Endothelial cell of umbilical vein (primary cell): ENCODE measurements at regions not wholly inside any gene's neighbourhood (a gene's known extent, or its start where the extent isn't known, plus 50 kb on each side); places are given as distances from the start of the nearest gene placed in this dataset.

Experiments used
- BruUV-seq: library from RNA; stranded (reverse); fragments of 400-500 nt; replicated peaks from 2 replicates; lab custom pipeline; 2021; lab: Mats Ljungman, UMichigan
- CTCF ChIA-PET: fragments of 300-600, 350-600 bp; sonication (Branson Sonifier 250); formaldehyde crosslinking; loops from one replicate; lab custom pipeline; 2021; ENCODE audit warnings: antibody characterized with exemption, inconsistent platforms; lab: Charles Lee
- POLR2A ChIA-PET: fragments of 300-600, 350-600 bp; sonication (Branson Sonifier 250); formaldehyde crosslinking; loops from one replicate; lab custom pipeline; 2021; ENCODE audit warnings: antibody characterized with exemption, inconsistent platforms; lab: Charles Lee
- DNase-seq: peaks from one replicate; pipeline ENCODE4 v3.0.0-alpha.2; 2011; ENCODE audit warnings: low read depth, low spot score
- FAIRE-seq: peaks from 2 replicates; lab custom pipeline; 2011; peaks lifted over from hg19 to GRCh38; lab: Jason Lieb, UNC
- H2AFZ ChIP-seq: 2 replicates; pipeline ENCODE4 v1.6.0; 2012; ENCODE audit warnings: low read depth, low read length, control low read depth, inconsistent platforms
- H3K27ac ChIP-seq: 2 replicates; pipeline ENCODE4 v1.5.1; 2011; ENCODE audit warnings: low read depth, mild to moderate bottlenecking, control low read depth, low read length, moderate library complexity; ENCODE audit not compliant: insufficient read depth
- H3K27me3 ChIP-seq, 2 experiments: 2 replicates each; pipeline versions ENCODE4 v1.6.0 to v1.6.1; 2011; ENCODE audit warnings: low read length in 2 of 2, mixed read lengths in 1 of 2; ENCODE audit not compliant: control insufficient read depth in 2 of 2, insufficient read depth in 2 of 2
- H3K36me3 ChIP-seq, 2 experiments: 2 replicates in 1 of 2; 3 replicates in 1 of 2; pipeline ENCODE4 v1.5.1; 2011; ENCODE audit warnings: low read length in 2 of 2, mild to moderate bottlenecking in 1 of 2, moderate library complexity in 1 of 2; ENCODE audit not compliant: control insufficient read depth in 2 of 2, insufficient read depth in 2 of 2; ENCODE audit errors: extremely low read depth in 1 of 2
- H3K4me1 ChIP-seq: 3 replicates; pipeline ENCODE4 v1.5.1; 2011; ENCODE audit warnings: mild to moderate bottlenecking, low read length; ENCODE audit not compliant: control insufficient read depth, insufficient read depth; ENCODE audit errors: extremely low read depth
- H3K4me2 ChIP-seq: 2 replicates; pipeline ENCODE4 v1.6.1; 2011; ENCODE audit warnings: low read length, control low read depth, mixed read lengths; ENCODE audit not compliant: insufficient read depth
- H3K4me3 ChIP-seq, 3 experiments: fragments of 200-600 bp in 1 of 3; sonication (generic), shearing (Covaris generic) in 1 of 3; replicated peaks in 1 of 3; 2 replicates each; pipeline ENCODE4 v1.5.1; 2011 to 2016; ENCODE audit warnings: control low read depth in 3 of 3, low read length in 3 of 3, mild to moderate bottlenecking in 2 of 3, inconsistent platforms in 1 of 3, low read depth in 1 of 3, moderate library complexity in 1 of 3; ENCODE audit not compliant: insufficient read depth in 1 of 3
- H3K79me2 ChIP-seq: 2 replicates; pipeline ENCODE4 v1.6.0; 2012; ENCODE audit warnings: low read length, inconsistent platforms; ENCODE audit not compliant: control insufficient read depth, insufficient read depth
- H3K9ac ChIP-seq: replicated peaks from 2 replicates; pipeline ENCODE3; 2011; ENCODE audit warnings: low read length, control low read depth; ENCODE audit not compliant: insufficient read depth; ENCODE audit errors: extremely low read depth
- H3K9me1 ChIP-seq: replicated peaks from 3 replicates; pipeline ENCODE4 v1.6.0; 2011; ENCODE audit warnings: mild to moderate bottlenecking, low read length; ENCODE audit not compliant: control insufficient read depth, insufficient read depth; ENCODE audit errors: extremely low read depth
- H3K9me3 ChIP-seq: replicated peaks from 2 replicates; pipeline ENCODE4 v1.5.1; 2012; ENCODE audit warnings: low read length, inconsistent platforms; ENCODE audit not compliant: control insufficient read depth, insufficient read depth
- H4K20me1 ChIP-seq: replicated peaks from 2 replicates; pipeline ENCODE3; 2011; ENCODE audit warnings: mild to moderate bottlenecking, low read length; ENCODE audit not compliant: control insufficient read depth, insufficient read depth; ENCODE audit errors: extremely low read depth
- EZH2 ChIP-seq: IDR thresholded peaks from 2 replicates; pipeline ENCODE4 v1.6.1; 2012; ENCODE audit warnings: borderline replicate concordance, low read depth, mild to moderate bottlenecking, moderate library complexity, low read length, inconsistent platforms; ENCODE audit not compliant: severe bottlenecking
- FOS ChIP-seq: IDR thresholded peaks from 2 replicates; pipeline ENCODE4 v1.6.1; 2011; ENCODE audit warnings: mild to moderate bottlenecking, low read length, moderate library complexity, borderline replicate concordance; ENCODE audit not compliant: insufficient read depth
- GATA2 ChIP-seq: IDR thresholded peaks from 2 replicates; pipeline ENCODE4 v1.7.0; 2011; ENCODE audit warnings: low read depth, mild to moderate bottlenecking, moderate library complexity, mixed read lengths, low read length; ENCODE audit not compliant: insufficient read length, insufficient read depth
- JUN ChIP-seq: IDR thresholded peaks from 2 replicates; pipeline ENCODE4 v1.6.1; 2011; ENCODE audit warnings: borderline replicate concordance, low read depth; ENCODE audit not compliant: insufficient read length, insufficient read depth
- MAX ChIP-seq: IDR thresholded peaks from 2 replicates; pipeline ENCODE4 v1.6.1; 2011; ENCODE audit not compliant: insufficient read depth, insufficient read length
- MYC ChIP-seq: IDR thresholded peaks from one replicate; pipeline ENCODE4 v1.6.1; 2011; ENCODE audit warnings: mild to moderate bottlenecking, low read depth, low read length
- POLR2A ChIP-seq: IDR thresholded peaks from 2 replicates; pipeline ENCODE4 v1.6.1; 2012; ENCODE audit warnings: low read depth, mild to moderate bottlenecking, control low read depth, low read length
- POLR2AphosphoS5 ChIP-seq: IDR thresholded peaks from 2 replicates; pipeline ENCODE4 v1.6.1; 2012; ENCODE audit warnings: low read depth, mild to moderate bottlenecking, control low read depth, low read length, moderate library complexity; ENCODE audit not compliant: insufficient read depth
- dilution Hi-C: fragments of 300-500 bp; cut with MboI; formaldehyde crosslinking; loops from one replicate; pipeline ENCODE4 v1.15.0; 2019; ENCODE audit warnings: low sequenced_read_pairs; ENCODE audit not compliant: extremely low pct_ligation_motif_present
- intact Hi-C: fragments of 100-400 bp; cut with micrococcal nuclease; formaldehyde crosslinking; loops from one replicate; pipeline ENCODE4 v1.10.0; 2022
- TF ChIP-seq, protein P1 (sequence below), 2 donors: IDR thresholded peaks; 1 replicate in 1 of 2; 2 replicates in 1 of 2; pipeline ENCODE4 v1.5.1; 2011; ENCODE audit warnings: low read length in 2 of 2, mild to moderate bottlenecking in 2 of 2, moderate library complexity in 2 of 2, control low read depth in 1 of 2, inconsistent platforms in 1 of 2, low read depth in 1 of 2; ENCODE audit not compliant: insufficient read depth in 1 of 2; ENCODE audit errors: extremely low read depth in 1 of 2

DNA sequence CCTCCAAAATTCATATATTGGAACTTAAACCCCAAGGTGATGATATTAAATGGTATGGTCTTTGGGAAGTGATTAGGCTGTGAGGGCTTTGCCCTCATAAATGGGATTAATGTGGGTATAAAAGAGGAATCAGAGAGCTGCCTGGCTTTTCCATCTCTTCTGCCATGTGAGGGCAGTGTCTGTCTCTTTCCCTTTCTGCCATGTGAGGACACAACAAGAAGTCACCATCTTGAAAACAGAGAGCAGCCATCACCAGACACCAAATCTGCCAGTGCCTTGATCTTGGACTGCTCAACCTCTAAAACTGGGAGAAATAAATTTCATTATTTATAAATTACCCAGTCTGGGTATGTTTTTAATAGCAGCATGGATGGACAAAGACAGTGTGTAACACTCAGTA is 263.0 kb downstream of the PAX1 start:
- Histone ChIP-seq H3K9me3 (peaks cover 7% of the 10 kb centered on the region), H3K4me2 (no peak overlapping the region), H3K36me3 (no peaks in the 10 kb centered on the region), H3K27me3 (no peaks in the 10 kb centered on the region), H3K79me2 (no peaks in the 10 kb centered on the region), H2AFZ (no peak overlapping the region), H3K27ac (no peak overlapping the region), H3K9me1 (no peaks in the 10 kb centered on the region), H4K20me1 (no peaks in the 10 kb centered on the region), H3K4me3 (no peak overlapping the region), H3K9ac (no peak overlapping the region), H3K4me1 (no peaks in the 10 kb centered on the region)
- DNase-seq = no peak
- BruUV-seq = no TSS peak
- no peak for TF ChIP-seq MAX
- no peak for TF ChIP-seq FOS
- TF ChIP-seq POLR2A = no peak
- no peak for TF ChIP-seq MYC
- TF ChIP-seq GATA2 = no peak
- TF ChIP-seq JUN = no peak
- TF ChIP-seq POLR2AphosphoS5 = no peak
- no peak for TF ChIP-seq EZH2
- TF ChIP-seq, protein P1, sequence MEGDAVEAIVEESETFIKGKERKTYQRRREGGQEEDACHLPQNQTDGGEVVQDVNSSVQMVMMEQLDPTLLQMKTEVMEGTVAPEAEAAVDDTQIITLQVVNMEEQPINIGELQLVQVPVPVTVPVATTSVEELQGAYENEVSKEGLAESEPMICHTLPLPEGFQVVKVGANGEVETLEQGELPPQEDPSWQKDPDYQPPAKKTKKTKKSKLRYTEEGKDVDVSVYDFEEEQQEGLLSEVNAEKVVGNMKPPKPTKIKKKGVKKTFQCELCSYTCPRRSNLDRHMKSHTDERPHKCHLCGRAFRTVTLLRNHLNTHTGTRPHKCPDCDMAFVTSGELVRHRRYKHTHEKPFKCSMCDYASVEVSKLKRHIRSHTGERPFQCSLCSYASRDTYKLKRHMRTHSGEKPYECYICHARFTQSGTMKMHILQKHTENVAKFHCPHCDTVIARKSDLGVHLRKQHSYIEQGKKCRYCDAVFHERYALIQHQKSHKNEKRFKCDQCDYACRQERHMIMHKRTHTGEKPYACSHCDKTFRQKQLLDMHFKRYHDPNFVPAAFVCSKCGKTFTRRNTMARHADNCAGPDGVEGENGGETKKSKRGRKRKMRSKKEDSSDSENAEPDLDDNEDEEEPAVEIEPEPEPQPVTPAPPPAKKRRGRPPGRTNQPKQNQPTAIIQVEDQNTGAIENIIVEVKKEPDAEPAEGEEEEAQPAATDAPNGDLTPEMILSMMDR (IDR thresholded peaks at IDR 0.05; ENCODE audit: extremely low read depth in 1 of 2, insufficient read depth in 1 of 2, low read depth in 1 of 2, low read length in 2 of 2) = no peak
- intact Hi-C loops = no loop called here
- FAIRE-seq = no peak
- CTCF ChIA-PET = no interaction called here
- dilution Hi-C loops = no loop called here
- POLR2A ChIA-PET = no interaction called here
